CD14-positive monocyte (primary cell): ENCODE measurements at regions not wholly inside any gene's neighbourhood (a gene's known extent, or its start where the extent isn't known, plus 50 kb on each side); places are given as distances from the start of the nearest gene placed in this dataset.

ENCODE experiments used
- DNase-seq, 3 donors: peaks; one replicate each; pipeline ENCODE4 v3.0.0-alpha.2; 2011 to 2022
- H2AFZ ChIP-seq: 2 replicates; pipeline ENCODE4 v1.6.0; 2012; ENCODE audit warnings: mild to moderate bottlenecking, low read depth, low read length, inconsistent platforms; ENCODE audit not compliant: insufficient read depth, poor library complexity, severe bottlenecking
- H3K27ac ChIP-seq, 2 donors: 1 replicate in 1 of 2; 2 replicates in 1 of 2; pipeline ENCODE4 v1.5.1; 2012 to 2013; ENCODE audit warnings: low read length in 2 of 2, control low read depth in 1 of 2, inconsistent platforms in 1 of 2, low read depth in 1 of 2, mild to moderate bottlenecking in 1 of 2
- H3K27me3 ChIP-seq, 2 donors: one replicate each; pipeline versions ENCODE4 v1.6.0 to v1.6.1; 2011 to 2013; ENCODE audit warnings: low read length in 2 of 2; ENCODE audit not compliant: control insufficient read depth in 2 of 2, insufficient read depth in 2 of 2
- H3K36me3 ChIP-seq, 2 donors: replicated peaks in 1 of 2; 1 replicate in 1 of 2; 2 replicates in 1 of 2; pipeline versions ENCODE4 v1.5.1 to v1.6.1; 2012 to 2013; ENCODE audit warnings: low read length in 2 of 2, control low read depth in 1 of 2, inconsistent platforms in 1 of 2, mild to moderate bottlenecking in 1 of 2; ENCODE audit not compliant: insufficient read depth in 2 of 2, control insufficient read depth in 1 of 2
- H3K4me1 ChIP-seq, 2 donors: 1 replicate in 1 of 2; 2 replicates in 1 of 2; pipeline versions ENCODE4 v1.5.1 to v1.6.1; 2012 to 2013; ENCODE audit warnings: low read length in 2 of 2, control low read depth in 1 of 2, inconsistent platforms in 1 of 2, mild to moderate bottlenecking in 1 of 2, moderate library complexity in 1 of 2; ENCODE audit not compliant: insufficient read depth in 2 of 2, control insufficient read depth in 1 of 2
- H3K4me2 ChIP-seq: replicated peaks from 2 replicates; pipeline ENCODE3; 2012; ENCODE audit warnings: low read length, moderate library complexity, mild to moderate bottlenecking; ENCODE audit not compliant: poor library complexity, severe bottlenecking; ENCODE audit errors: extremely low read depth
- H3K4me3 ChIP-seq, 3 experiments: fragments of 200-600 bp in 1 of 3; sonication (generic) in 1 of 3; replicated peaks in 1 of 3; 1 replicate in 2 of 3; 2 replicates in 1 of 3; pipeline ENCODE4 v1.5.1; 2011 to 2013; ENCODE audit warnings: low read length in 3 of 3, mild to moderate bottlenecking in 3 of 3, control low read depth in 2 of 3, low read depth in 2 of 3, inconsistent platforms in 1 of 3, moderate library complexity in 1 of 3
- H3K79me2 ChIP-seq: 2 replicates; pipeline ENCODE4 v1.6.0; 2012; ENCODE audit warnings: mild to moderate bottlenecking, control low read depth, inconsistent platforms, low read length, moderate library complexity; ENCODE audit not compliant: insufficient read depth
- H3K9ac ChIP-seq: 2 replicates; pipeline ENCODE4 v1.6.0; 2017; ENCODE audit warnings: low read length, mild to moderate bottlenecking; ENCODE audit not compliant: insufficient read depth, poor library complexity, severe bottlenecking
- H3K9me3 ChIP-seq, 2 donors: replicated peaks in 1 of 2; 1 replicate in 1 of 2; 2 replicates in 1 of 2; pipeline versions ENCODE4 v1.5.1 to v1.6.1; 2012 to 2013; ENCODE audit warnings: low read length in 2 of 2, control low read depth in 1 of 2; ENCODE audit not compliant: control insufficient read depth in 1 of 2, insufficient read depth in 1 of 2
- H4K20me1 ChIP-seq: 2 replicates; pipeline ENCODE4 v1.6.0; 2012; ENCODE audit warnings: mild to moderate bottlenecking, low read length, control low read depth, moderate library complexity; ENCODE audit not compliant: insufficient read depth
- H3K27ac Mint-ChIP-seq, 7 donors: one replicate each; pipeline ENCODE4 v1.8.0; 2020; ENCODE audit warnings: mild to moderate bottlenecking in 7 of 7, mixed read lengths in 7 of 7, moderate library complexity in 6 of 7, inconsistent platforms in 2 of 7
- H3K27me3 Mint-ChIP-seq, 3 donors: one replicate each; pipeline ENCODE4 v1.8.0; 2021 to 2022; ENCODE audit warnings: low read depth in 3 of 3, mild to moderate bottlenecking in 3 of 3, mixed read lengths in 3 of 3, moderate library complexity in 3 of 3, inconsistent platforms in 1 of 3
- H3K36me3 Mint-ChIP-seq, 2 donors: one replicate each; pipeline ENCODE4 v1.8.0; 2020; ENCODE audit warnings: mixed read lengths in 2 of 2, inconsistent platforms in 1 of 2, mild to moderate bottlenecking in 1 of 2
- H3K4me1 Mint-ChIP-seq: one replicate; pipeline ENCODE4 v1.8.0; 2020; ENCODE audit warnings: mild to moderate bottlenecking, mixed read lengths
- H3K4me3 Mint-ChIP-seq, 2 donors: one replicate each; pipeline ENCODE4 v1.8.0; 2020; ENCODE audit warnings: mild to moderate bottlenecking in 2 of 2, mixed read lengths in 2 of 2, moderate library complexity in 1 of 2
- H3K9me3 Mint-ChIP-seq, 7 donors: one replicate each; pipeline ENCODE4 v1.8.0; 2020 to 2022; ENCODE audit warnings: mixed read lengths in 7 of 7, mild to moderate bottlenecking in 6 of 7, moderate library complexity in 6 of 7, inconsistent platforms in 2 of 7
- WGBS: methylation state at CpG from one replicate; pipeline ENCODE4 v1.1.5; 2013; ENCODE audit warnings: missing lambda C conversion rate; ENCODE audit not compliant: insufficient coverage; 5-methylcytosine and 5-hydroxymethylcytosine counted together
- intact Hi-C, 2 donors: fragments of 100-400 bp; cut with micrococcal nuclease; formaldehyde crosslinking; loops; one replicate each; pipeline versions ENCODE4 v1.15.0 to v1.15.1; 2023
- TF ChIP-seq, protein P1 (sequence below): fragments of 200-600 bp; IDR thresholded peaks from one replicate; pipeline ENCODE4 v1.8.0; 2022; ENCODE audit warnings: antibody characterized with exemption, mild to moderate bottlenecking

DNA sequence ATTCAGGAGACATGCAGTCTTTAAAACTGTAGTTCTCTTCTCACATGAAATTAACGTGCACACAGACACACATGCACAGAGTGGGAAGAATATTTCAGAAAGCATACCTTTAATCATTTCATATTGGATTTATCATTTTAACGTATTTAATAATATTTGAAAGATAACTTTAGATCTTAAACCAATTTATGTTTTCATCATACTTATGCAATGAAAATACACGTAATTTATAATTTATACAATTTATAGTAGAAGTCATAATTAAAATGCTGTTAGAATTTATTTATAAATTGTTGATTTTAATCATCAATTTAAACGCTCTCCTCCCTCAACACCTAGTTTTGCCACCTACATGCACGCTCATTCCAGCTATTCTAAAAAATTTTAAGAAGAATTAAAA, 894.9 kb upstream of the CTNND2 start:
- no peaks in the 10 kb centered on the region for H3K36me3 ChIP-seq
- no peaks in the 10 kb centered on the region for H4K20me1 ChIP-seq
- no peak overlapping the region for H3K27ac ChIP-seq
- intact Hi-C loops = no loop called here
- no peaks in the 10 kb centered on the region for H3K4me1 ChIP-seq
- H3K4me3 Mint-ChIP-seq = no peak overlapping the region
- no peak overlapping the region for H2AFZ ChIP-seq
- peaks cover 13 to 27% (median 22%) of the 10 kb centered on the region in 7 donors for H3K9me3 Mint-ChIP-seq
- H3K27me3 ChIP-seq = no peaks in the 10 kb centered on the region
- no peak overlapping the region for H3K4me3 ChIP-seq
- TF ChIP-seq, protein P1, sequence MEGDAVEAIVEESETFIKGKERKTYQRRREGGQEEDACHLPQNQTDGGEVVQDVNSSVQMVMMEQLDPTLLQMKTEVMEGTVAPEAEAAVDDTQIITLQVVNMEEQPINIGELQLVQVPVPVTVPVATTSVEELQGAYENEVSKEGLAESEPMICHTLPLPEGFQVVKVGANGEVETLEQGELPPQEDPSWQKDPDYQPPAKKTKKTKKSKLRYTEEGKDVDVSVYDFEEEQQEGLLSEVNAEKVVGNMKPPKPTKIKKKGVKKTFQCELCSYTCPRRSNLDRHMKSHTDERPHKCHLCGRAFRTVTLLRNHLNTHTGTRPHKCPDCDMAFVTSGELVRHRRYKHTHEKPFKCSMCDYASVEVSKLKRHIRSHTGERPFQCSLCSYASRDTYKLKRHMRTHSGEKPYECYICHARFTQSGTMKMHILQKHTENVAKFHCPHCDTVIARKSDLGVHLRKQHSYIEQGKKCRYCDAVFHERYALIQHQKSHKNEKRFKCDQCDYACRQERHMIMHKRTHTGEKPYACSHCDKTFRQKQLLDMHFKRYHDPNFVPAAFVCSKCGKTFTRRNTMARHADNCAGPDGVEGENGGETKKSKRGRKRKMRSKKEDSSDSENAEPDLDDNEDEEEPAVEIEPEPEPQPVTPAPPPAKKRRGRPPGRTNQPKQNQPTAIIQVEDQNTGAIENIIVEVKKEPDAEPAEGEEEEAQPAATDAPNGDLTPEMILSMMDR = no peak
- no peak overlapping the region for H3K27ac Mint-ChIP-seq
- peaks cover 29 to 35% of the 10 kb centered on the region in 2 donors for H3K9me3 ChIP-seq
- WGBS = no CpG with 5 or more reads among the region's 5 CpGs
- no peak overlapping the region for H3K9ac ChIP-seq
- H3K79me2 ChIP-seq = no peaks in the 10 kb centered on the region
- H3K4me2 ChIP-seq = no peak overlapping the region
- peaks cover 0 to 1% (median 0%) of the 10 kb centered on the region in 3 donors for H3K27me3 Mint-ChIP-seq
- H3K4me1 Mint-ChIP-seq = no peaks in the 10 kb centered on the region
- H3K36me3 Mint-ChIP-seq = no peaks in the 10 kb centered on the region
- no peak for DNase-seq

DNA sequence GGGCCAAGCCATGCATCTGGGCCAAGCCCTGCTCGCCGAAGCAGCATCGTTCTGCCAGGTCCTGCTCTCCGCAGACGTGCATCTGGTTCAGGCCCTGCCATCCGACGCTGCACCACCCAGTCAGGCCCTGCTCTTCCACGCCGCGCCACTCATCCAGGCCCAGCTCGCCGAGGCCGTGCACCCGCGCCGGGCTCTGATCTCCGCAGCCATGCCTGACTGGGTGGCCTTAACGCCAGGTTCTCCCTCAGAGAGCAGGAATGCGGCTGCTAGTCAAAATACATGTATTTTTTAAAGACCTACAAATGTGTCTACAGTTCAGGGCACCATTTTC, 891.1 kb upstream of the CTNND2 start:
- H3K36me3 ChIP-seq = no peaks in the 10 kb centered on the region
- no peaks in the 10 kb centered on the region for H3K4me1 Mint-ChIP-seq
- 91% methylated on average over 18 of the region's 19 CpGs for WGBS
- no peak overlapping the region for H3K9ac ChIP-seq
- no peak overlapping the region for H3K27ac Mint-ChIP-seq
- no peak overlapping the region for H3K27ac ChIP-seq
- no peak overlapping the region for H2AFZ ChIP-seq
- no peaks in the 10 kb centered on the region for H3K79me2 ChIP-seq
- H3K36me3 Mint-ChIP-seq = no peaks in the 10 kb centered on the region
- H3K27me3 Mint-ChIP-seq = peaks cover 0 to 2% (median 0%) of the 10 kb centered on the region in 3 donors
- peaks cover 17 to 30% (median 24%) of the 10 kb centered on the region in 7 donors for H3K9me3 Mint-ChIP-seq
- no peaks in the 10 kb centered on the region for H4K20me1 ChIP-seq
- no peaks in the 10 kb centered on the region for H3K4me1 ChIP-seq
- DNase-seq = no peak
- H3K27me3 ChIP-seq = no peaks in the 10 kb centered on the region
- H3K4me2 ChIP-seq = no peak overlapping the region
- H3K9me3 ChIP-seq = peaks cover 34 to 36% of the 10 kb centered on the region in 2 donors
- no peak overlapping the region for H3K4me3 Mint-ChIP-seq
- intact Hi-C loops = no loop called here
- H3K4me3 ChIP-seq = no peak overlapping the region
- TF ChIP-seq, protein P1 = no peak
